ENCODE measurements at regions not wholly inside any gene's neighbourhood (a gene's known extent, or its start where the extent isn't known, plus 50 kb on each side); places are given as distances from the start of the nearest gene placed in this dataset.
"Not testable (repeated sequence)": the region's sequence is repeated elsewhere in the genome, so short reads cannot be mapped to it uniquely, and the experiment has no call there.

DNA sequence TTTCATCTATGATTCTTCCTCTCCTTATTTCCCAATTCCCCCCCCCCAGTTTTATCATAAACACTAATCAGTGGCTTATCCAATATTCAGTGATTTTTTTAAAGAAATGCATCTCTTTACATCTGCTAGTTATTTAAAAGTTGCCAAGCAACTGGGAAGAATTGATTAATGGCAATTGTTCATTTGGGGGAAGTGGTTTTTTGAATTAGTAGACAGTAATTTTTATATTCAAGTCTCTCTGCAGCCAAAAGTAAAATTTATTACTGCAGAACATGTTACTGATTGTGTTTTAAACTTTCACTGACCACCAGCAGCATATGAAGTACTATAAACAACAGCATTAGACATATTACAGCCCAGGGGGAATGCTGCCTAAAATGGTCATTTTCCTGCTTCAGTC lies 308.8 kb upstream of the NREP start:
- Histone ChIP-seq H3K4me3 (ENCODE audit: low read length) (no peak overlapping the region), H3K4me1 (ENCODE audit: control insufficient read depth, insufficient read depth, low read length) (no peaks in the 10 kb centered on the region), H3K9ac (ENCODE audit: low read depth, low read length) (no peak overlapping the region), H3K27me3 (ENCODE audit: control insufficient read depth, insufficient read depth, low read length) (no peaks in the 10 kb centered on the region), H3K36me3 (ENCODE audit: insufficient read depth, low read length) (no peaks in the 10 kb centered on the region), H3K4me2 (ENCODE audit: low read length) (no peak overlapping the region), H3K9me3 (replicated peaks; ENCODE audit: low read length) (no peaks in the 10 kb centered on the region)

GRCh38 chr5:112064956-112065355 lies 308.0 kb upstream of the NREP start:
- Histone ChIP-seq H3K27me3 (ENCODE audit: control insufficient read depth, insufficient read depth, low read length) (no peaks in the 10 kb centered on the region), H3K9me3 (replicated peaks; ENCODE audit: low read length) (no peaks in the 10 kb centered on the region), H3K36me3 (ENCODE audit: insufficient read depth, low read length) (no peaks in the 10 kb centered on the region), H3K4me2 (ENCODE audit: low read length) (no peak overlapping the region), H3K4me1 (ENCODE audit: control insufficient read depth, insufficient read depth, low read length) (no peaks in the 10 kb centered on the region), H3K4me3 (ENCODE audit: low read length) (no peak overlapping the region), H3K9ac (ENCODE audit: low read depth, low read length) (no peak overlapping the region)

DNA sequence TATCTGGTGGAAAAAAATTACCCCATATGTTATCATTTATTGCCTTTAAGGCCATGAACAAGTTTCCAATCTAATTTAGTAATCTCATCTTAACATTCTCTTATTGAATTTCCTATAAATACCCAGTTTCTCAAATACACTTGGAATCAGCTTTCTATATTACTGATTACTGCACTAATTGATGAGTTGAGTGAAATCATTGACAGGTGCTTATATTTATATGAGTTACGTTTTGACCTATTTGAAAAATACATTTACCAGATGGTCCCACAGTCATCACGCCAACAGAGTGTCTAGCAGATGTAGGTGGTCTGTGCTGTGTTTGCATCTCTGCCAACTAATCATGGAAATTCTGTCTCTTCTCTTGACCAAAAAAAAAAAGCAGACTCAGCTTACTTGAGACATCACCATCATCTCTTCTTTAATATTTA lies 307.3 kb upstream of the NREP start:
- no peak overlapping the region for H3K4me2 ChIP-seq (ENCODE audit: low read length)
- no peaks in the 10 kb centered on the region for H3K27me3 ChIP-seq (ENCODE audit: control insufficient read depth, insufficient read depth, low read length)
- H3K9ac ChIP-seq (ENCODE audit: low read depth, low read length) = no peak overlapping the region

GRCh38 chr5:112063856-112064255 lies 306.9 kb upstream of the NREP start:
- no peak overlapping the region for H3K9ac ChIP-seq (ENCODE audit: low read depth, low read length)
- H3K4me1 ChIP-seq (ENCODE audit: control insufficient read depth, insufficient read depth, low read length) = no peaks in the 10 kb centered on the region
- H3K36me3 ChIP-seq (ENCODE audit: insufficient read depth, low read length) = no peaks in the 10 kb centered on the region
- H3K27me3 ChIP-seq (ENCODE audit: control insufficient read depth, insufficient read depth, low read length) = no peaks in the 10 kb centered on the region
- no peaks in the 10 kb centered on the region for H3K9me3 ChIP-seq (replicated peaks; ENCODE audit: low read length)
- no peak overlapping the region for H3K4me3 ChIP-seq (ENCODE audit: low read length)
- H3K4me2 ChIP-seq (ENCODE audit: low read length) = no peak overlapping the region

More for the DNA sequence above, 307.3 kb upstream of the NREP start:
- Histone ChIP-seq H3K9me3 (replicated peaks; ENCODE audit: low read length) (no peaks in the 10 kb centered on the region), H3K4me1 (ENCODE audit: control insufficient read depth, insufficient read depth, low read length) (no peaks in the 10 kb centered on the region), H3K4me3 (ENCODE audit: low read length) (no peak overlapping the region), H3K36me3 (ENCODE audit: insufficient read depth, low read length) (no peaks in the 10 kb centered on the region)

DNA sequence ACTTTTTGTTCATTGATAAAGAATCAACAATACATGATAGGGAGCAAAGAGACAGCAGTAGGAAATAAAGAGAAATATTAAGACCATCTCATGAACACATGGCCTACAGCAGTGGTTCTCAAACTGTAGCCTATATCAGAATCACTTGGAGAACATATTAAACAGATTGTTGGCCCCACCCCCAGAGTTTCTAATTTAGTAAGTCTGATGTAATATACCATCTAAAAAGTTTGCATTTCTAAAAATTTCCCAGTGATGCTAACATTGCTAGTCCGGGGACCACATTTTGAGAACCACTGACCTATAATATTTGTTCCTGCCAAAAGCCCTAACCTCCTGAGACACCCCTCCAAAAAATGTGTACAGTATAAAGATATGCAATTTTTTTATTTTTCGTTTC lies 306.2 kb upstream of the NREP start:
- H3K36me3 ChIP-seq (ENCODE audit: insufficient read depth, low read length) = no peaks in the 10 kb centered on the region
- no peaks in the 10 kb centered on the region for H3K27me3 ChIP-seq (ENCODE audit: control insufficient read depth, insufficient read depth, low read length)
- H3K9me3 ChIP-seq (replicated peaks; ENCODE audit: low read length) = no peaks in the 10 kb centered on the region
- no peaks in the 10 kb centered on the region for H3K4me1 ChIP-seq (ENCODE audit: control insufficient read depth, insufficient read depth, low read length)
- no peak overlapping the region for H3K9ac ChIP-seq (ENCODE audit: low read depth, low read length)
- no peak overlapping the region for H3K4me3 ChIP-seq (ENCODE audit: low read length)
- H3K4me2 ChIP-seq (ENCODE audit: low read length) = no peak overlapping the region

DNA sequence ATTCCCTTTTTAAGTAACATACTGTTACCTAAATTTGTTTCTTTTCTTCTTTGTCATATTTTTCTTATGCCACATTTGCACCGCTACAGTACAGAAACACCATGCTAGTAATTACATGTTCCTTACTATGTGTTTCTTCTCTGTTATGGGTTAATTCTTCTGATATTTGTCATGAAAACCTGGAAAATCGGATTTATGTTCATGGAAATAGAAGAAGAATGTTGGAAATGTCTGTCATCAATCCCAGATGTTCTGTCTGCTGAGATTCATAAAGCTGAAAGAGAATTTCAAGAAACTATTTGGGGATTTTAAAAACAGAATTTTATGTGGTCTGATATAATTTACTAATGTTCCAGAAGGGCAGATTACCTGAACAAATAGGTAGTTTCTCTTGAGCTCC lies 305.2 kb upstream of the NREP start:
- no peaks in the 10 kb centered on the region for H3K9me3 ChIP-seq (replicated peaks; ENCODE audit: low read length)
- no peaks in the 10 kb centered on the region for H3K27me3 ChIP-seq (ENCODE audit: control insufficient read depth, insufficient read depth, low read length)
- H3K9ac ChIP-seq (ENCODE audit: low read depth, low read length) = no peak overlapping the region
- H3K4me3 ChIP-seq (ENCODE audit: low read length) = no peak overlapping the region
- no peak overlapping the region for H3K4me2 ChIP-seq (ENCODE audit: low read length)
- H3K4me1 ChIP-seq (ENCODE audit: control insufficient read depth, insufficient read depth, low read length) = no peaks in the 10 kb centered on the region
- no peaks in the 10 kb centered on the region for H3K36me3 ChIP-seq (ENCODE audit: insufficient read depth, low read length)

DNA sequence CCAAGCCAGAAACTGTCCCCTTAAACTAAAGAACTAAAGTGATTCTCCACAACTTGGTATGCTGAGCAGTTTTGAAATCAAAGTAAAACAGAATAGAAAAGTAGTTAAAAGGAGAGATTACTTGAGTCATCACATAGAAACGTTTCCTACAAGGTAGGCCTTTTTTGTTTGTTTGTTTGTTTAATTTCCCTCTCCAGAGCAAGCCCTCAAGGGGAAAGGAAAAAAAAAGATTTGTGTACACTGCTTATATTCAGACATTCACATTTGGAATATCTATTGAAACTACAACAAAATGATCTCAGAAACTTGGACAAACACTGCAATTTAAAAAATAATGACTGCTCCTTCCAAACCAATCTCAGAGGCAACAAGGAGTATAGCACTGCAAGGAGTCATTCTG lies 304.7 kb upstream of the NREP start:
- Histone ChIP-seq H3K9me3 (replicated peaks; ENCODE audit: low read length) (no peaks in the 10 kb centered on the region), H3K36me3 (ENCODE audit: insufficient read depth, low read length) (no peaks in the 10 kb centered on the region), H3K27me3 (ENCODE audit: control insufficient read depth, insufficient read depth, low read length) (no peaks in the 10 kb centered on the region)

DNA sequence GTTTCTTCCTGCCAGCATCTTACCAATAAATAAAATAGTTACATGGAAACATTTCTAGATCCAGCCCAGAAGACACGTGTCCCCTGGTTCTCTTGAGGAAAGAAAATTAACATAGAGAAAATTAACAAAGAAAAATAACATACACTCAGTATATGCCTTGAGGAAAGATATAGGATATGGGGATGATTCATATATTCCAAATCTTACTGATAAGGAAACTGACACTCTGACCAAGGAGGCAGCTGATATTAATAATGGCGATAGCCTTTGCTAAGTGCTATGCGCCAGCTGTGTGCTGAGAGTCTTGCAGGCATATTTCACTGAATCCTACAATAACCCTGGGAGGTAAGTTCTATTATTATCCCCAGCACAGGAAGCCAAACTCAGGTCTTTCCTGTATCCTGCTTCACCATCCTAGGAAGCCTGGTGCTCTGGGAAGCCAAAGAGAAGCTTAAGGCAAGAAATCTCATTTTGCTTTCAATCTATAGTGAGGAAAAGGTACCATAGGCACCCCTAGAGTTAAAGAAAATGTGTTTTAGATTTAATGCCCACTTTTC lies 302.7 kb upstream of the NREP start:
- Histone ChIP-seq H3K27me3 (ENCODE audit: control insufficient read depth, insufficient read depth, low read length) (no peaks in the 10 kb centered on the region), H3K9ac (ENCODE audit: low read depth, low read length) (no peak overlapping the region)

More for the DNA sequence above, 304.7 kb upstream of the NREP start:
- Histone ChIP-seq H3K4me3 (ENCODE audit: low read length) (no peak overlapping the region), H3K4me1 (ENCODE audit: control insufficient read depth, insufficient read depth, low read length) (no peaks in the 10 kb centered on the region), H3K4me2 (ENCODE audit: low read length) (no peak overlapping the region), H3K9ac (ENCODE audit: low read depth, low read length) (no peak overlapping the region)

DNA sequence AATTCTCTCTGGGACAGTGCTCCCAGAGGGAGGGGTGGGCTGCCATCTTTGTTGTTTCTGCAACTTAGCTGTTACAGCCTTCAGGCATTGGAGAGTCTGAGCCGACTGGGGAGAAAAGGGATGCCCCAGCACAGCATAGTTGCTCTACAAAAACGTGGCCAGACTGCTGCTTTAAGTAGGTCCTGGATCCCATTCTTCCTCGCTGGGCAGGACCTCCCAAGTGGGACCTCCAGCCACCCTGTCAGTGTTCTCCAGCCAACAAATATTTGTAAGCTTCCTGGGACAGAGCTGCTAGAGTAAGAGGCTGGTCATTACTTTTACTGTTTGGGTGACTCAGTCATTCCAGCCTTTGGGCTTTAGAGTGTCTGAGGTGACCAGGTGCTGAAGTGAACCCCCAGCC lies 292.7 kb upstream of the NREP start:
- no peaks in the 10 kb centered on the region for H3K4me1 ChIP-seq (ENCODE audit: control insufficient read depth, insufficient read depth, low read length)
- no peak overlapping the region for H3K9ac ChIP-seq (ENCODE audit: low read depth, low read length)
- H3K36me3 ChIP-seq (ENCODE audit: insufficient read depth, low read length) = no peaks in the 10 kb centered on the region
- no peaks in the 10 kb centered on the region for H3K27me3 ChIP-seq (ENCODE audit: control insufficient read depth, insufficient read depth, low read length)
- no peaks in the 10 kb centered on the region for H3K9me3 ChIP-seq (replicated peaks; ENCODE audit: low read length)
- no peak overlapping the region for H3K4me3 ChIP-seq (ENCODE audit: low read length)
- no peak overlapping the region for H3K4me2 ChIP-seq (ENCODE audit: low read length)

More for the DNA sequence above, 302.7 kb upstream of the NREP start:
- no peak overlapping the region for H3K4me2 ChIP-seq (ENCODE audit: low read length)
- H3K9me3 ChIP-seq (replicated peaks; ENCODE audit: low read length) = no peaks in the 10 kb centered on the region
- H3K4me1 ChIP-seq (ENCODE audit: control insufficient read depth, insufficient read depth, low read length) = no peaks in the 10 kb centered on the region
- no peak overlapping the region for H3K4me3 ChIP-seq (ENCODE audit: low read length)
- H3K36me3 ChIP-seq (ENCODE audit: insufficient read depth, low read length) = no peaks in the 10 kb centered on the region

DNA sequence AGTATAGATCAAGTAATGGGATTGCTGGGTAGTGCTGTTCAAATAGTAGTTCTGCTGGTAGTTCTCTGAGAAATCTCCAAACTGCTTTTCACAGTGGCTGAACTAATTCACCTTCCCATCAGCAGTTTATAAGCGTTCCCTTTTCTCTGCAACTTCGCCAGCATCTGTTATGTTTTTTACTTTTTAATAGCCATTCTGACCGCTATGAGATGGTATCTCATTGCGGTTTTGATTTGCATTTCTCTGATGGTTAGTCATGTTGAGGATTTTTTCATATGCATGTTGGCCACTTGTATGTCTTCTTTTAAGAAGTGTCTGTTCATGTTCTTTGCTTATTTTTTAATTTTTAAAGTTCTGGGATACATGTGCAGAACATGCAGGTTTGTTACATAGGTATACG lies 279.2 kb upstream of the NREP start:
- no peak overlapping the region for H3K4me2 ChIP-seq (ENCODE audit: low read length)
- no peak overlapping the region for H3K4me3 ChIP-seq (ENCODE audit: low read length)
- H3K27me3 ChIP-seq (ENCODE audit: control insufficient read depth, insufficient read depth, low read length) = no peaks in the 10 kb centered on the region
- H3K9ac ChIP-seq (ENCODE audit: low read depth, low read length) = no peak overlapping the region
- no peaks in the 10 kb centered on the region for H3K9me3 ChIP-seq (replicated peaks; ENCODE audit: low read length)
- no peaks in the 10 kb centered on the region for H3K4me1 ChIP-seq (ENCODE audit: control insufficient read depth, insufficient read depth, low read length)
- H3K36me3 ChIP-seq (ENCODE audit: insufficient read depth, low read length) = no peaks in the 10 kb centered on the region

- no peaks in the 10 kb centered on the region for H3K9me3 ChIP-seq (replicated peaks; ENCODE audit: low read length)
Observed at GRCh38 chr5:112034421-112034979, 277.5 kb upstream of the NREP start.

DNA sequence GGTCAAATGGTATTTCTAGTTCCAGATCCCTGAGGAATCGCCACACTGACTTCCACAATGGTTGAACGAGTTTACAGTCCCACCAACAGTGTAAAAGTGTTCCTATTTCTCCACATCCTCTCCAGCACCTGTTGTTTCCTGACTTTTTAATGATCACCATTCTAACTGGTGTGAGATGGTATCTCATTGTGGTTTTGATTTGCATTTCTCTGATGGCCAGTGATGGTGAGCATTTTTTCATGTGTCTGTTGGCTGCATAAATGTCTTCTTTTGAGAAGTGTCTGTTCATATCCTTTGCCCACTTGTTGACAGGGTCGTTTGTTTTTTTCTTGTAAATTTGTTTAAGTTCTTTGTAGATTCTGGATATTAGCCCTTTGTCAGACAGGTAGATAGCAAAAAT lies 269.9 kb upstream of the NREP start:
- peaks cover 17% of the 10 kb centered on the region for H3K4me1 ChIP-seq (ENCODE audit: control insufficient read depth, insufficient read depth, low read length)
- H3K9ac ChIP-seq (ENCODE audit: low read depth, low read length); H3K27me3 ChIP-seq (ENCODE audit: control insufficient read depth, insufficient read depth, low read length); H3K4me3 ChIP-seq (ENCODE audit: low read length); H3K36me3 ChIP-seq (ENCODE audit: insufficient read depth, low read length); H3K9me3 ChIP-seq (replicated peaks; ENCODE audit: low read length); H3K4me2 ChIP-seq (ENCODE audit: low read length): not testable (repeated sequence)

More at GRCh38 chr5:112034421-112034979, 277.5 kb upstream of the NREP start:
- Histone ChIP-seq H3K4me2 (ENCODE audit: low read length) (no peak overlapping the region), H3K9ac (ENCODE audit: low read depth, low read length) (no peak overlapping the region), H3K4me1 (ENCODE audit: control insufficient read depth, insufficient read depth, low read length) (no peaks in the 10 kb centered on the region), H3K4me3 (ENCODE audit: low read length) (no peak overlapping the region), H3K36me3 (ENCODE audit: insufficient read depth, low read length) (no peaks in the 10 kb centered on the region), H3K27me3 (ENCODE audit: control insufficient read depth, insufficient read depth, low read length) (no peaks in the 10 kb centered on the region)

Measured in skeletal muscle satellite cell (primary cell).